Caco-2 (cell line): ENCODE measurements at regions not wholly inside any gene's neighbourhood (a gene's known extent, or its start where the extent isn't known, plus 50 kb on each side); places are given as distances from the start of the nearest gene placed in this dataset.

Experiments used
- BruUV-seq: library from RNA; stranded (reverse); fragments of 400-500 nt; replicated peaks from 2 replicates; lab custom pipeline; 2021; lab: Mats Ljungman, UMichigan
- CTCF ChIA-PET: fragments of 300-600 bp; sonication (Branson Sonifier 250); formaldehyde crosslinking; loops from one replicate; lab custom pipeline; 2022; ENCODE audit warnings: antibody characterized with exemption; lab: Charles Lee
- POLR2A ChIA-PET: fragments of 300-600 bp; sonication (Branson Sonifier 250); formaldehyde crosslinking; loops from one replicate; lab custom pipeline; 2022; ENCODE audit warnings: antibody characterized with exemption; lab: Charles Lee
- DNase-seq, 2 experiments: peaks; one replicate each; pipeline versions ENCODE4 v3.0.0 to v3.0.0-alpha.2; 2020 to 2022
- H3K27me3 ChIP-seq: replicated peaks from 2 replicates; pipeline ENCODE4 v1.6.0; 2011; ENCODE audit warnings: low read length; ENCODE audit not compliant: control insufficient read depth, insufficient read depth
- H3K36me3 ChIP-seq: 2 replicates; pipeline ENCODE4 v1.5.1; 2011; ENCODE audit warnings: low read length; ENCODE audit not compliant: control insufficient read depth, insufficient read depth
- H3K4me1 ChIP-seq: fragments of 250-450 bp; sonication (Bioruptor Pico); 2 replicates; pipeline ENCODE4 v1.5.1; 2020; ENCODE audit warnings: mild to moderate bottlenecking
- H3K4me3 ChIP-seq: 2 replicates; pipeline ENCODE4 v1.5.1; 2011; ENCODE audit warnings: low read depth, mild to moderate bottlenecking, control low read depth, low read length
- H3K9me3 ChIP-seq: fragments of 250-450 bp; sonication (Bioruptor Pico); 2 replicates; pipeline ENCODE4 v1.5.1; 2020; ENCODE audit warnings: mild to moderate bottlenecking, moderate library complexity
- H3K27ac Mint-ChIP-seq: one replicate; pipeline ENCODE4 v1.8.0; 2022; ENCODE audit warnings: mixed read lengths; ENCODE audit not compliant: unreplicated experiment
- H3K27me3 Mint-ChIP-seq: one replicate; pipeline ENCODE4 v1.8.0; 2022; ENCODE audit warnings: mixed read lengths; ENCODE audit not compliant: insufficient read depth, unreplicated experiment
- H3K36me3 Mint-ChIP-seq: one replicate; pipeline ENCODE4 v1.8.0; 2022; ENCODE audit warnings: mild to moderate bottlenecking, mixed read lengths; ENCODE audit not compliant: insufficient read depth, unreplicated experiment
- H3K4me1 Mint-ChIP-seq: one replicate; pipeline ENCODE4 v1.8.0; 2022; ENCODE audit warnings: low read depth, mixed read lengths; ENCODE audit not compliant: unreplicated experiment
- H3K4me3 Mint-ChIP-seq: one replicate; pipeline ENCODE4 v1.8.0; 2022; ENCODE audit warnings: mild to moderate bottlenecking, moderate library complexity, mixed read lengths; ENCODE audit not compliant: unreplicated experiment
- H3K9me3 Mint-ChIP-seq: one replicate; pipeline ENCODE4 v1.8.0; 2022; ENCODE audit warnings: mixed read lengths; ENCODE audit not compliant: unreplicated experiment
- CTCF ChIP-seq, 2 experiments: fragments of 200-600 bp in 1 of 2; IDR thresholded peaks; 1 replicate in 1 of 2; 2 replicates in 1 of 2; pipeline versions ENCODE4 v1.5.1 to v1.8.0; 2011 to 2022; ENCODE audit warnings: antibody characterized with exemption in 1 of 2, control low read depth in 1 of 2, inconsistent platforms in 1 of 2, low read depth in 1 of 2, low read length in 1 of 2, mild to moderate bottlenecking in 1 of 2, moderate library complexity in 1 of 2; ENCODE audit not compliant: insufficient read depth in 1 of 2, severe bottlenecking in 1 of 2, unreplicated experiment in 1 of 2
- intact Hi-C: fragments of 100-400 bp; cut with micrococcal nuclease; formaldehyde crosslinking; loops from one replicate; pipeline ENCODE4 v1.10.0; 2022; ENCODE audit not compliant: unreplicated experiment

GRCh38 chrX:2576793-2577192 lies 76.0 kb upstream of the DHRSX start:
- TF ChIP-seq CTCF (IDR thresholded peaks at IDR 0.05; ENCODE audit: insufficient read depth in 1 of 2, low read depth in 1 of 2, low read length in 1 of 2, severe bottlenecking in 1 of 2, unreplicated experiment in 1 of 2) = no peak
- Histone ChIP-seq H3K27me3 (no peaks in the 10 kb centered on the region), H3K36me3 (no peaks in the 10 kb centered on the region), H3K4me3 (no peak overlapping the region), H3K4me1 (no peaks in the 10 kb centered on the region), H3K9me3 (no peaks in the 10 kb centered on the region)
- peaks cover 11% of the 10 kb centered on the region for H3K36me3 Mint-ChIP-seq
- no peak overlapping the region for H3K4me3 Mint-ChIP-seq
- no peak for DNase-seq
- BruUV-seq = no TSS peak
- CTCF ChIA-PET = no interaction called here
- no peaks in the 10 kb centered on the region for H3K9me3 Mint-ChIP-seq
- POLR2A ChIA-PET = no interaction called here
- H3K27me3 Mint-ChIP-seq = no peaks in the 10 kb centered on the region
- H3K4me1 Mint-ChIP-seq = peaks cover 6% of the 10 kb centered on the region
- H3K27ac Mint-ChIP-seq = no peak overlapping the region
- intact Hi-C loops = no loop called here

GRCh38 chrX:2574271-2574670 lies 73.5 kb upstream of the DHRSX start:
- TF ChIP-seq CTCF (IDR thresholded peaks at IDR 0.05; ENCODE audit: insufficient read depth in 1 of 2, low read depth in 1 of 2, low read length in 1 of 2, severe bottlenecking in 1 of 2, unreplicated experiment in 1 of 2) = no peak
- intact Hi-C loops = no loop called here
- peaks cover 3% of the 10 kb centered on the region for H3K4me1 Mint-ChIP-seq
- H3K4me3 Mint-ChIP-seq = no peak overlapping the region
- Histone ChIP-seq H3K27me3 (no peaks in the 10 kb centered on the region), H3K9me3 (peaks cover 8% of the 10 kb centered on the region; the same call in 1 of the 2 replicates), H3K4me1 (no peaks in the 10 kb centered on the region), H3K36me3 (no peaks in the 10 kb centered on the region), H3K4me3 (no peak overlapping the region)
- CTCF ChIA-PET = no interaction called here
- POLR2A ChIA-PET = no interaction called here
- no peak for DNase-seq
- peaks cover 8% of the 10 kb centered on the region for H3K9me3 Mint-ChIP-seq
- H3K27ac Mint-ChIP-seq = no peak overlapping the region
- BruUV-seq = no TSS peak
- peaks cover 6% of the 10 kb centered on the region for H3K36me3 Mint-ChIP-seq
- H3K27me3 Mint-ChIP-seq = no peaks in the 10 kb centered on the region

- no TSS peak for BruUV-seq
- Mint-ChIP-seq H3K9me3 (peaks cover 20% of the 10 kb centered on the region), H3K4me3 (no peak overlapping the region), H3K27ac (no peak overlapping the region), H3K36me3 (peaks cover 4% of the 10 kb centered on the region), H3K27me3 (no peaks in the 10 kb centered on the region), H3K4me1 (no peaks in the 10 kb centered on the region)
- ChIA-PET CTCF (no interaction called here), POLR2A (no interaction called here)
- no peak for DNase-seq
- Histone ChIP-seq H3K4me1 (no peaks in the 10 kb centered on the region), H3K36me3 (no peaks in the 10 kb centered on the region), H3K27me3 (no peaks in the 10 kb centered on the region), H3K9me3 (peaks cover 9% of the 10 kb centered on the region; the same call in 1 of the 2 replicates), H3K4me3 (no peak overlapping the region)
- no peak for TF ChIP-seq CTCF (IDR thresholded peaks at IDR 0.05; ENCODE audit: insufficient read depth in 1 of 2, low read depth in 1 of 2, low read length in 1 of 2, severe bottlenecking in 1 of 2, unreplicated experiment in 1 of 2)
- intact Hi-C loops = no loop called here
Measured at GRCh38 chrX:2572740-2573139, 72.0 kb upstream of the DHRSX start.
